ENCODE measurements at regions not wholly inside any gene's neighbourhood (a gene's known extent, or its start where the extent isn't known, plus 50 kb on each side); places are given as distances from the start of the nearest gene placed in this dataset.
A peak's percentile ranks its signal among the peaks of the same experiment; 100 is the strongest.

- no peak for DNase-seq
Observed at GRCh38 chr16:85396879-85397871, 215.9 kb upstream of the GSE1 start.

GRCh38 chr16:85398050-85398451, 215.1 kb upstream of the GSE1 start:
- DNase-seq: no peak

- no peak for DNase-seq
Observed at GRCh38 chr16:85398688-85399582, 214.2 kb upstream of the GSE1 start.

- no peak for DNase-seq
Observed at GRCh38 chr16:85399583-85400284, 213.4 kb upstream of the GSE1 start.

- DNase-seq: no peak
Observed at GRCh38 chr16:85400305-85401205, 212.6 kb upstream of the GSE1 start.

- DNase-seq: no peak
Observed at GRCh38 chr16:85401370-85401916, 211.7 kb upstream of the GSE1 start.

- DNase-seq: no peak
Observed at GRCh38 chr16:85401917-85402766, 211.0 kb upstream of the GSE1 start.

- DNase-seq: peak; percentile 4
Observed at GRCh38 chr16:85402910-85403692, 210.0 kb upstream of the GSE1 start.

GRCh38 chr16:85403693-85404092, 209.4 kb upstream of the GSE1 start:
- DNase-seq: peak; percentile 6

GRCh38 chr16:85412911-85413520, 200.1 kb upstream of the GSE1 start:
- DNase-seq: no peak

GRCh38 chr16:85413691-85414663, 199.1 kb upstream of the GSE1 start:
- DNase-seq: no peak

GRCh38 chr16:85415196-85416090, 197.7 kb upstream of the GSE1 start:
- DNase-seq: no peak

GRCh38 chr16:85416228-85417109, 196.7 kb upstream of the GSE1 start:
- peak; percentile 77 for DNase-seq

- no peak for DNase-seq
Observed at GRCh38 chr16:85417156-85417860, 195.8 kb upstream of the GSE1 start.

GRCh38 chr16:85418978-85419491, 194.1 kb upstream of the GSE1 start:
- no peak for DNase-seq
